ENCODE measurements at regions not wholly inside any gene's neighbourhood (a gene's known extent, or its start where the extent isn't known, plus 50 kb on each side); places are given as distances from the start of the nearest gene placed in this dataset.

- TF ChIP-seq, protein P1, sequence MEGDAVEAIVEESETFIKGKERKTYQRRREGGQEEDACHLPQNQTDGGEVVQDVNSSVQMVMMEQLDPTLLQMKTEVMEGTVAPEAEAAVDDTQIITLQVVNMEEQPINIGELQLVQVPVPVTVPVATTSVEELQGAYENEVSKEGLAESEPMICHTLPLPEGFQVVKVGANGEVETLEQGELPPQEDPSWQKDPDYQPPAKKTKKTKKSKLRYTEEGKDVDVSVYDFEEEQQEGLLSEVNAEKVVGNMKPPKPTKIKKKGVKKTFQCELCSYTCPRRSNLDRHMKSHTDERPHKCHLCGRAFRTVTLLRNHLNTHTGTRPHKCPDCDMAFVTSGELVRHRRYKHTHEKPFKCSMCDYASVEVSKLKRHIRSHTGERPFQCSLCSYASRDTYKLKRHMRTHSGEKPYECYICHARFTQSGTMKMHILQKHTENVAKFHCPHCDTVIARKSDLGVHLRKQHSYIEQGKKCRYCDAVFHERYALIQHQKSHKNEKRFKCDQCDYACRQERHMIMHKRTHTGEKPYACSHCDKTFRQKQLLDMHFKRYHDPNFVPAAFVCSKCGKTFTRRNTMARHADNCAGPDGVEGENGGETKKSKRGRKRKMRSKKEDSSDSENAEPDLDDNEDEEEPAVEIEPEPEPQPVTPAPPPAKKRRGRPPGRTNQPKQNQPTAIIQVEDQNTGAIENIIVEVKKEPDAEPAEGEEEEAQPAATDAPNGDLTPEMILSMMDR (conservative IDR thresholded peaks at IDR 0.05 in 1 of 2, IDR thresholded peaks at IDR 0.05 in 1 of 2; ENCODE audit: low read depth in 1 of 2, low read length in 2 of 2): no peak
- TF ChIP-seq EZH2 (IDR thresholded peaks at IDR 0.05; ENCODE audit: low read length, missing control alignments): no peak
Measured at GRCh38 chr12:114932806-114933205, 248.8 kb upstream of the TBX3 start.

Measured in fibroblast of lung (primary cell).